ENCODE measurements at regions not wholly inside any gene's neighbourhood (a gene's known extent, or its start where the extent isn't known, plus 50 kb on each side); places are given as distances from the start of the nearest gene placed in this dataset.

- TF ChIP-seq CTCF (IDR thresholded peaks at IDR 0.05; ENCODE audit: unreplicated experiment), result no peak
- Mint-ChIP-seq H3K36me3 (ENCODE audit: low read depth, unreplicated experiment) (no peaks in the 10 kb centered on the region), H3K27ac (ENCODE audit: unreplicated experiment) (no peak overlapping the region), H3K4me1 (ENCODE audit: unreplicated experiment) (peaks cover 6% of the 10 kb centered on the region), H3K27me3 (ENCODE audit: unreplicated experiment) (peaks cover 3% of the 10 kb centered on the region), H3K4me3 (ENCODE audit: unreplicated experiment) (no peak overlapping the region), H3K9me3 (ENCODE audit: unreplicated experiment) (no peaks in the 10 kb centered on the region)
- DNase-seq (ENCODE audit: low spot score), result no peak
These were observed 324.1 kb upstream of the KIF2A start for GRCh38 chr5:61981886-61982285.

- Mint-ChIP-seq H3K27ac (ENCODE audit: unreplicated experiment) (no peak overlapping the region), H3K36me3 (ENCODE audit: low read depth, unreplicated experiment) (no peaks in the 10 kb centered on the region), H3K4me3 (ENCODE audit: unreplicated experiment) (no peak overlapping the region), H3K4me1 (ENCODE audit: unreplicated experiment) (peaks cover 5% of the 10 kb centered on the region), H3K27me3 (ENCODE audit: unreplicated experiment) (peaks cover 2% of the 10 kb centered on the region), H3K9me3 (ENCODE audit: unreplicated experiment) (no peaks in the 10 kb centered on the region)
- TF ChIP-seq CTCF (IDR thresholded peaks at IDR 0.05; ENCODE audit: unreplicated experiment), result no peak
- no peak for DNase-seq (ENCODE audit: low spot score)
These were observed 314.6 kb upstream of the KIF2A start for GRCh38 chr5:61991430-61991829.

GRCh38 chr5:61991866-61992265, 314.1 kb upstream of the KIF2A start:
- Mint-ChIP-seq H3K9me3 (ENCODE audit: unreplicated experiment) (no peaks in the 10 kb centered on the region), H3K4me3 (ENCODE audit: unreplicated experiment) (no peak overlapping the region), H3K4me1 (ENCODE audit: unreplicated experiment) (peaks cover 5% of the 10 kb centered on the region), H3K36me3 (ENCODE audit: low read depth, unreplicated experiment) (no peaks in the 10 kb centered on the region), H3K27ac (ENCODE audit: unreplicated experiment) (no peak overlapping the region), H3K27me3 (ENCODE audit: unreplicated experiment) (peaks cover 2% of the 10 kb centered on the region)
- no peak for DNase-seq (ENCODE audit: low spot score)
- TF ChIP-seq CTCF (IDR thresholded peaks at IDR 0.05; ENCODE audit: unreplicated experiment), result no peak

GRCh38 chr5:61993295-61993927, 312.6 kb upstream of the KIF2A start:
- no peaks in the 10 kb centered on the region for H3K9me3 Mint-ChIP-seq (ENCODE audit: unreplicated experiment)
- H3K36me3 Mint-ChIP-seq (ENCODE audit: low read depth, unreplicated experiment), result no peaks in the 10 kb centered on the region
- no peak overlapping the region for H3K27ac Mint-ChIP-seq (ENCODE audit: unreplicated experiment)
- H3K4me3 Mint-ChIP-seq (ENCODE audit: unreplicated experiment), result no peak overlapping the region
- H3K4me1 Mint-ChIP-seq (ENCODE audit: unreplicated experiment), result peaks cover 5% of the 10 kb centered on the region
- TF ChIP-seq CTCF (IDR thresholded peaks at IDR 0.05; ENCODE audit: unreplicated experiment), result no peak
- peaks cover 2% of the 10 kb centered on the region for H3K27me3 Mint-ChIP-seq (ENCODE audit: unreplicated experiment)
- DNase-seq (ENCODE audit: low spot score), result no peak

GRCh38 chr5:61994171-61994570, 311.8 kb upstream of the KIF2A start:
- Mint-ChIP-seq H3K4me1 (ENCODE audit: unreplicated experiment) (peaks cover 5% of the 10 kb centered on the region), H3K9me3 (ENCODE audit: unreplicated experiment) (no peaks in the 10 kb centered on the region), H3K4me3 (ENCODE audit: unreplicated experiment) (no peak overlapping the region), H3K27ac (ENCODE audit: unreplicated experiment) (no peak overlapping the region), H3K36me3 (ENCODE audit: low read depth, unreplicated experiment) (no peaks in the 10 kb centered on the region), H3K27me3 (ENCODE audit: unreplicated experiment) (peaks cover 2% of the 10 kb centered on the region)
- no peak for DNase-seq (ENCODE audit: low spot score)
- no peak for TF ChIP-seq CTCF (IDR thresholded peaks at IDR 0.05; ENCODE audit: unreplicated experiment)
